Activated CD8-positive, alpha-beta T cell treated with anti-CD3 and anti-CD28 coated beads for 36 hours (primary cell): ENCODE measurements at regions not wholly inside any gene's neighbourhood (a gene's known extent, or its start where the extent isn't known, plus 50 kb on each side); places are given as distances from the start of the nearest gene placed in this dataset.

Experiments
- ATAC-seq: fragments of 200-7000 bp; cut with Tn5 transposase; one replicate; pipeline ENCODE4 v1.10.0; 2021; ENCODE audit warnings: mild to moderate bottlenecking, moderate library complexity
- CTCF ChIA-PET: fragments of 350-600 bp; sonication (Branson Sonifier 250); formaldehyde crosslinking; loops from one replicate; lab custom pipeline; 2021; ENCODE audit warnings: antibody characterized with exemption; lab: Charles Lee
- POLR2A ChIA-PET: fragments of 350-600 bp; sonication (Branson Sonifier 250); formaldehyde crosslinking; loops from one replicate; lab custom pipeline; 2021; ENCODE audit warnings: antibody characterized with exemption; lab: Charles Lee
- DNase-seq: peaks from one replicate; pipeline ENCODE4 v3.0.0-alpha.2; 2020
- H3K27ac Mint-ChIP-seq: one replicate; pipeline ENCODE4 v1.8.0; 2021; ENCODE audit warnings: mild to moderate bottlenecking, mixed read lengths
- H3K27me3 Mint-ChIP-seq: one replicate; pipeline ENCODE4 v1.8.0; 2021; ENCODE audit warnings: mixed read lengths
- H3K36me3 Mint-ChIP-seq: one replicate; pipeline ENCODE4 v1.8.0; 2021; ENCODE audit warnings: low read depth, mixed read lengths
- H3K4me1 Mint-ChIP-seq: one replicate; pipeline ENCODE4 v1.8.0; 2021; ENCODE audit warnings: low read depth, mixed read lengths
- H3K4me3 Mint-ChIP-seq: one replicate; pipeline ENCODE4 v1.8.0; 2021; ENCODE audit warnings: mild to moderate bottlenecking, moderate library complexity, mixed read lengths
- H3K9me3 Mint-ChIP-seq: one replicate; pipeline ENCODE4 v1.8.0; 2021; ENCODE audit warnings: mixed read lengths
- CTCF ChIP-seq: fragments of 200-600 bp; IDR thresholded peaks from one replicate; pipeline ENCODE4 v1.8.0; 2022; ENCODE audit warnings: antibody characterized with exemption, mild to moderate bottlenecking
- intact Hi-C: fragments of 100-400 bp; cut with micrococcal nuclease; formaldehyde crosslinking; loops from one replicate; pipeline ENCODE4 v1.10.0; 2022

GRCh38 chr1:79302380-79302930, 295.9 kb upstream of the ADGRL4 start:
- Mint-ChIP-seq H3K27ac (no peak overlapping the region), H3K4me3 (no peak overlapping the region), H3K4me1 (no peaks in the 10 kb centered on the region), H3K36me3 (no peaks in the 10 kb centered on the region), H3K27me3 (no peaks in the 10 kb centered on the region), H3K9me3 (peaks cover 6% of the 10 kb centered on the region)
- CTCF ChIA-PET = no interaction called here
- ATAC-seq (no peak), DNase-seq (no peak)
- TF ChIP-seq CTCF = no peak
- POLR2A ChIA-PET = no interaction called here
- intact Hi-C loops = no loop called here

- no peak for ATAC-seq
Measured at GRCh38 chr1:79295967-79296366, 289.4 kb upstream of the ADGRL4 start.

GRCh38 chr1:79293611-79294010, 287.1 kb upstream of the ADGRL4 start:
- peaks cover 4% of the 10 kb centered on the region for H3K9me3 Mint-ChIP-seq
- ChIA-PET CTCF (no interaction called here), POLR2A (no interaction called here)
- no peak for DNase-seq
- H3K4me1 Mint-ChIP-seq = no peaks in the 10 kb centered on the region
- intact Hi-C loops = no loop called here
- no peak overlapping the region for H3K27ac Mint-ChIP-seq
- no peaks in the 10 kb centered on the region for H3K36me3 Mint-ChIP-seq
- no peak for TF ChIP-seq CTCF
- no peak for ATAC-seq
- H3K27me3 Mint-ChIP-seq = no peaks in the 10 kb centered on the region
- no peak overlapping the region for H3K4me3 Mint-ChIP-seq

More at GRCh38 chr1:79295967-79296366, 289.4 kb upstream of the ADGRL4 start:
- DNase-seq = no peak
- H3K27me3 Mint-ChIP-seq = no peaks in the 10 kb centered on the region
- ChIA-PET POLR2A (no interaction called here), CTCF (no interaction called here)
- no peak for TF ChIP-seq CTCF
- H3K4me1 Mint-ChIP-seq = no peaks in the 10 kb centered on the region
- H3K9me3 Mint-ChIP-seq = peaks cover 6% of the 10 kb centered on the region
- intact Hi-C loops = no loop called here
- H3K4me3 Mint-ChIP-seq = no peak overlapping the region
- H3K36me3 Mint-ChIP-seq = no peaks in the 10 kb centered on the region
- no peak overlapping the region for H3K27ac Mint-ChIP-seq

- no peaks in the 10 kb centered on the region for H3K4me1 Mint-ChIP-seq
- peaks cover 4% of the 10 kb centered on the region for H3K9me3 Mint-ChIP-seq
- intact Hi-C loops = no loop called here
- H3K4me3 Mint-ChIP-seq = no peak overlapping the region
- H3K27ac Mint-ChIP-seq = no peak overlapping the region
- CTCF ChIA-PET = no interaction called here
- TF ChIP-seq CTCF = no peak
- no peaks in the 10 kb centered on the region for H3K36me3 Mint-ChIP-seq
- ATAC-seq (no peak), DNase-seq (no peak)
- H3K27me3 Mint-ChIP-seq = no peaks in the 10 kb centered on the region
- POLR2A ChIA-PET = no interaction called here
Measured at GRCh38 chr1:79290927-79291474, 284.5 kb upstream of the ADGRL4 start.

GRCh38 chr1:79287982-79288381, 281.5 kb upstream of the ADGRL4 start:
- no peaks in the 10 kb centered on the region for H3K36me3 Mint-ChIP-seq
- ATAC-seq (no peak), DNase-seq (no peak)
- H3K4me1 Mint-ChIP-seq = no peaks in the 10 kb centered on the region
- H3K27ac Mint-ChIP-seq = no peak overlapping the region
- ChIA-PET POLR2A (no interaction called here), CTCF (no interaction called here)
- H3K4me3 Mint-ChIP-seq = no peak overlapping the region
- no peak for TF ChIP-seq CTCF
- H3K9me3 Mint-ChIP-seq = peaks cover 2% of the 10 kb centered on the region
- intact Hi-C loops = no loop called here
- H3K27me3 Mint-ChIP-seq = no peaks in the 10 kb centered on the region
